Tibial nerve (tissue), 4 donors: ENCODE measurements at regions not wholly inside any gene's neighbourhood (a gene's known extent, or its start where the extent isn't known, plus 50 kb on each side); places are given as distances from the start of the nearest gene placed in this dataset.

Experiments
- EP300 ChIP-seq, 2 donors: sonication (generic); formaldehyde crosslinking; IDR thresholded peaks; one replicate each; pipeline ENCODE4 v1.6.1; 2017; ENCODE audit warnings: antibody characterized with exemption in 2 of 2, mild to moderate bottlenecking in 1 of 2
- POLR2A ChIP-seq, 2 donors: fragments of 450-650 bp; IDR thresholded peaks; one replicate each; pipeline ENCODE4 v1.6.1; 2017; ENCODE audit warnings: antibody characterized with exemption in 2 of 2, mild to moderate bottlenecking in 2 of 2, moderate library complexity in 2 of 2
- TF ChIP-seq, protein P1 (sequence below), 5 experiments: fragments of 200-600 bp in 3 of 5; fragments of 450-650 bp in 2 of 5; sonication (generic) in 3 of 5; IDR thresholded peaks; one replicate each; pipeline ENCODE4 v1.5.1; 2016 to 2019; ENCODE audit warnings: antibody characterized with exemption in 5 of 5, mild to moderate bottlenecking in 3 of 5, moderate library complexity in 2 of 5

DNA sequence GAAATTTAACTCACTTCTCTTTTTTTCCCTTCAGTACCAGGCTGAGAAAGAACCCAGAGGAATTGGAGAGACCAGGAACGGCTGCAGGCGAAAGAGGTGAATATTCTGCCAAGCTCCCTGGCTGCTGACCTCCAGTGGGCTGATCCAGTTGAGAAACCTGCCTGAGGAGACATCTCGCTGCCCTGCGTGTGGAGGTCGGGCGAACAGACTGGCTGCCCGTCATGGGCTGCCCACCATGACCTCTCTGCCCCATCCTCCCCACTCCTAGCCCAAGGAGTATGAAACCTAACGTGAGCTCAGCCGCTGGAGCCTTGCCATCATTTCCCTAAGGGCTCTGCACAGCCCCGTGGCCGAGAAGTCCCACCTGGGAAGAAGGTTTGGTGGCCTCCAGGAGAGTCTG is 148.8 kb upstream of the SALL3 start:
- TF ChIP-seq EP300 (IDR thresholded peaks at IDR 0.05) (no peak), POLR2A (IDR thresholded peaks at IDR 0.05) (no peak)
- TF ChIP-seq, protein P1, sequence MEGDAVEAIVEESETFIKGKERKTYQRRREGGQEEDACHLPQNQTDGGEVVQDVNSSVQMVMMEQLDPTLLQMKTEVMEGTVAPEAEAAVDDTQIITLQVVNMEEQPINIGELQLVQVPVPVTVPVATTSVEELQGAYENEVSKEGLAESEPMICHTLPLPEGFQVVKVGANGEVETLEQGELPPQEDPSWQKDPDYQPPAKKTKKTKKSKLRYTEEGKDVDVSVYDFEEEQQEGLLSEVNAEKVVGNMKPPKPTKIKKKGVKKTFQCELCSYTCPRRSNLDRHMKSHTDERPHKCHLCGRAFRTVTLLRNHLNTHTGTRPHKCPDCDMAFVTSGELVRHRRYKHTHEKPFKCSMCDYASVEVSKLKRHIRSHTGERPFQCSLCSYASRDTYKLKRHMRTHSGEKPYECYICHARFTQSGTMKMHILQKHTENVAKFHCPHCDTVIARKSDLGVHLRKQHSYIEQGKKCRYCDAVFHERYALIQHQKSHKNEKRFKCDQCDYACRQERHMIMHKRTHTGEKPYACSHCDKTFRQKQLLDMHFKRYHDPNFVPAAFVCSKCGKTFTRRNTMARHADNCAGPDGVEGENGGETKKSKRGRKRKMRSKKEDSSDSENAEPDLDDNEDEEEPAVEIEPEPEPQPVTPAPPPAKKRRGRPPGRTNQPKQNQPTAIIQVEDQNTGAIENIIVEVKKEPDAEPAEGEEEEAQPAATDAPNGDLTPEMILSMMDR (IDR thresholded peaks at IDR 0.05): no peak
